K562 (cell line): ENCODE measurements at regions not wholly inside any gene's neighbourhood (a gene's known extent, or its start where the extent isn't known, plus 50 kb on each side); places are given as distances from the start of the nearest gene placed in this dataset.

Source experiments
- ATAC-seq: fragments of 200-7000 bp; cut with Tn5 transposase; 3 replicates; pipeline ENCODE4 v1.9.1; 2020; ENCODE audit warnings: moderate library complexity
- BruUV-seq: library from RNA; stranded (reverse); fragments of 400-500 nt; replicated peaks from 2 replicates; lab custom pipeline; 2021; lab: Mats Ljungman, UMichigan
- CTCF ChIA-PET: fragments of 300-600 bp; formaldehyde crosslinking; extraction: SDS; loops from one replicate; lab custom pipeline; 2021; ENCODE audit warnings: low intra/inter-chr PET ratio; lab: Yijun Ruan, JAX
- POLR2A ChIA-PET: fragments of 300-600, 350-650 bp; sonication (Branson Sonifier 250); formaldehyde crosslinking; extraction: SDS; loops from one replicate; lab custom pipeline; 2021; ENCODE audit warnings: antibody characterized with exemption, inconsistent platforms; lab: Yijun Ruan, JAX
- DNase-seq, 4 experiments: peaks; one replicate each; pipeline versions ENCODE4 v3.0.0 to v3.0.0-alpha.2; 2011 to 2018; ENCODE audit warnings: low spot score in 3 of 4, mixed read lengths in 3 of 4; ENCODE audit errors: extremely low read depth in 1 of 4
- FAIRE-seq: peaks from 2 replicates; lab custom pipeline; 2011; peaks lifted over from hg19 to GRCh38; lab: Jason Lieb, UNC
- H2AFZ ChIP-seq: 2 replicates; pipeline ENCODE4 v1.6.0; 2011; ENCODE audit warnings: low read depth, low read length, control low read depth, inconsistent platforms
- H3K27ac ChIP-seq: fragments of 200-600 bp; 3 replicates; pipeline ENCODE4 v1.8.0; 2011; ENCODE audit warnings: low read depth, mild to moderate bottlenecking, control low read depth, inconsistent platforms, low read length, moderate library complexity, mixed read lengths; ENCODE audit errors: extremely low read depth
- H3K27me3 ChIP-seq, 2 experiments: fragments of 300-600 bp in 1 of 2; 2 replicates in 1 of 2; 3 replicates in 1 of 2; pipeline versions ENCODE4 v1.6.0 to v1.8.0; 2011; ENCODE audit warnings: inconsistent platforms in 2 of 2, low read length in 2 of 2, mild to moderate bottlenecking in 1 of 2, mixed read lengths in 1 of 2, moderate library complexity in 1 of 2; ENCODE audit not compliant: control insufficient read depth in 2 of 2, insufficient read depth in 2 of 2
- H3K36me3 ChIP-seq: fragments of 300-600 bp; 3 replicates; pipeline ENCODE4 v1.8.0; 2011; ENCODE audit warnings: mild to moderate bottlenecking, low read length, inconsistent platforms; ENCODE audit not compliant: control insufficient read depth, insufficient read depth
- H3K4me1 ChIP-seq, 2 experiments: fragments of 200-600 bp in 1 of 2; replicated peaks in 1 of 2; 2 replicates in 1 of 2; 3 replicates in 1 of 2; pipeline versions ENCODE4 v1.5.1 to v1.8.0; 2011; ENCODE audit warnings: inconsistent platforms in 2 of 2, low read length in 2 of 2, mild to moderate bottlenecking in 1 of 2, mixed read lengths in 1 of 2, moderate library complexity in 1 of 2; ENCODE audit not compliant: control insufficient read depth in 2 of 2, insufficient read depth in 2 of 2
- H3K4me2 ChIP-seq: 2 replicates; pipeline ENCODE4 v1.6.1; 2011; ENCODE audit warnings: low read length, control low read depth, inconsistent platforms, mixed read lengths; ENCODE audit not compliant: insufficient read depth
- H3K4me3 ChIP-seq: fragments of 200-600 bp; sonication (generic), shearing (Covaris generic); 2 replicates; pipeline ENCODE4 v1.5.1; 2016; ENCODE audit warnings: control low read depth, inconsistent platforms
- H3K79me2 ChIP-seq: fragments of 200-600 bp; 3 replicates; pipeline ENCODE4 v1.8.0; 2011; ENCODE audit warnings: low read length, inconsistent platforms; ENCODE audit not compliant: control insufficient read depth, insufficient read depth
- H3K9ac ChIP-seq, 2 experiments: 2 replicates each; pipeline versions ENCODE4 v1.6.0 to v1.6.1; 2011; ENCODE audit warnings: low read depth in 2 of 2, low read length in 2 of 2, control low read depth in 1 of 2, inconsistent platforms in 1 of 2, mild to moderate bottlenecking in 1 of 2, mixed read lengths in 1 of 2; ENCODE audit not compliant: insufficient read depth in 1 of 2
- H3K9me1 ChIP-seq: one replicate; pipeline ENCODE4 v1.6.0; 2011; ENCODE audit warnings: inconsistent platforms, mild to moderate bottlenecking, low read length, moderate library complexity; ENCODE audit not compliant: control insufficient read depth, insufficient read depth
- H3K9me3 ChIP-seq: replicated peaks from 2 replicates; pipeline ENCODE4 v1.5.1; 2011; ENCODE audit warnings: low read depth, low read length, inconsistent platforms; ENCODE audit not compliant: control insufficient read depth, insufficient read depth
- H4K20me1 ChIP-seq: replicated peaks from 2 replicates; pipeline ENCODE4 v1.6.1; 2011; ENCODE audit warnings: low read length, inconsistent platforms, mixed read lengths; ENCODE audit not compliant: control insufficient read depth, insufficient read depth
- CBX8 ChIP-seq: fragments of 200-600 bp; sonication (generic); IDR thresholded peaks from 2 replicates; pipeline ENCODE4 v1.6.1; 2012; ENCODE audit warnings: borderline replicate concordance, mixed run types, low read depth, mild to moderate bottlenecking, moderate library complexity, mixed read lengths, low read length, control low read depth, inconsistent platforms; ENCODE audit not compliant: poor library complexity, severe bottlenecking; ENCODE audit errors: extremely low read depth
- EWSR1 ChIP-seq: fragments of 450-650 bp; IDR thresholded peaks from 2 replicates; pipeline ENCODE4 v1.6.1; 2018; ENCODE audit warnings: borderline replicate concordance, mild to moderate bottlenecking, low read depth, moderate library complexity; ENCODE audit not compliant: partially characterized antibody
- HMG20B ChIP-seq: fragments of 250-450 bp; sonication (Bioruptor Pico); IDR thresholded peaks from 2 replicates; pipeline ENCODE4 v1.5.0; 2021; ENCODE audit warnings: mild to moderate bottlenecking
- RBM22 ChIP-seq: fragments of 200-400 bp; formaldehyde crosslinking; IDR thresholded peaks from 2 replicates; pipeline ENCODE4 v1.6.1; 2018; ENCODE audit warnings: low read length, low read depth; ENCODE audit not compliant: poor library complexity, severe bottlenecking
- REST ChIP-seq, 2 experiments: fragments of 450-650 bp; formaldehyde crosslinking in 1 of 2; IDR thresholded peaks; 2 replicates each; pipeline versions ENCODE4 v1.4.0 to v1.6.1; 2014 to 2020; ENCODE audit warnings: mild to moderate bottlenecking in 2 of 2, borderline replicate concordance in 1 of 2, low read depth in 1 of 2
- TARDBP ChIP-seq: fragments of 450-650 bp; IDR thresholded peaks from 2 replicates; pipeline ENCODE4 v1.6.1; 2016
- TCF3 ChIP-seq: sonication (generic); formaldehyde crosslinking; IDR thresholded peaks from 2 replicates; pipeline ENCODE4 v1.4.0; 2020; ENCODE audit warnings: mild to moderate bottlenecking, missing genetic modification reagents
- ZNF253 ChIP-seq: fragments of 250-450 bp; sonication (Bioruptor Pico); conservative IDR thresholded peaks from 2 replicates; pipeline ENCODE4 v1.6.1; 2021; ENCODE audit warnings: mild to moderate bottlenecking
- ZNF384 ChIP-seq: IDR thresholded peaks from 2 replicates; pipeline ENCODE4 v1.6.1; 2012; ENCODE audit warnings: low read depth, low read length, improper control_type of control experiment
- WGBS: fragments of 100-300 bp; shearing (Covaris generic); methylation state at CpG from one replicate; pipeline ENCODE4 v1.1.6; 2016; ENCODE audit warnings: low coverage, mixed read lengths; ENCODE audit not compliant: insufficient coverage; ENCODE audit errors: missing lambda C conversion rate; 5-methylcytosine and 5-hydroxymethylcytosine counted together
- in situ Hi-C: fragments of 300-500 bp; cut with MboI; formaldehyde crosslinking; loops from 4 replicates; pipeline ENCODE4 v1.15.0; 2018; ENCODE audit warnings: inconsistent platforms, mixed read lengths
- intact Hi-C: fragments of 100-400 bp; cut with micrococcal nuclease; formaldehyde crosslinking; loops from 2 replicates; pipeline ENCODE4 v1.14.2; 2022
- TF ChIP-seq, protein P1 (sequence below): sonication (generic); formaldehyde crosslinking; IDR thresholded peaks from 2 replicates; pipeline ENCODE4 v1.8.0; 2022; ENCODE audit warnings: mild to moderate bottlenecking, missing genetic modification reagents, borderline replicate concordance
- TF ChIP-seq, protein P2 (sequence below): IDR thresholded peaks from 2 replicates; pipeline ENCODE4 v1.6.1; 2014; ENCODE audit warnings: antibody characterized with exemption

DNA sequence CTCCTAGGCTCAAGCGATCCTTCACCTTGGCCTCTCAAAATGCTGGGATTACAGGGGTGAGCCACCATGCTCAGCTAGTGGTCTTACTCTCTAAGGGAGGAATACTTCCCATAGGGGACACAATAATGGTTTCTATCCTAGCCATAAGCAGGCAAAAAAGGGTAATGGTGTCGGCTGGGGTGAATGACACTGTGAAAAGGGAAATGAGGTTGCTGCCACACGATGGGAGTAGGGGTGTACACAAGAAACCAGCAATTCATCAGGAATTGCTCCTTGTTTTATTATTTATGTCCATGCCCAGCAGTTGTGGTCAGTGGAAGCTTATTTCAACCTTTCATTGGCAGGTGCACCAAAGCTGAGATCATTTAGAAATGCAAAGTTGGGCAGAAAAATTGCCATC, 70.3 kb upstream of the ZFR start:
- Histone ChIP-seq H3K4me2 (no peak overlapping the region), H3K4me3 (no peak overlapping the region), H3K27me3 (peaks cover 2 to 6% of the 10 kb centered on the region in 2 experiments; a peak in 3 of 5 replicates), H3K79me2 (no peaks in the 10 kb centered on the region), H3K9me3 (no peaks in the 10 kb centered on the region), H3K27ac (no peak overlapping the region), H3K36me3 (no peaks in the 10 kb centered on the region), H3K9ac (no peak overlapping the region), H2AFZ (no peak overlapping the region), H3K9me1 (no peaks in the 10 kb centered on the region), H4K20me1 (no peaks in the 10 kb centered on the region), H3K4me1 (no peaks in the 10 kb centered on the region)
- DNase-seq (no peak), FAIRE-seq (no peak), ATAC-seq (no peak)
- BruUV-seq = no TSS peak
- WGBS = 0% methylated on average over 3 of the region's 3 CpGs
- ChIA-PET POLR2A (no interaction called here), CTCF (no interaction called here)
- in situ Hi-C loops = no loop called here
- intact Hi-C loops = no loop called here
- TF ChIP-seq ZNF253 = no peak
- no peak for TF ChIP-seq TCF3 (CRISPR knock-in tag)
- no peak for TF ChIP-seq REST (IDR thresholded peaks at IDR 0.05; ENCODE audit: borderline replicate concordance)
- TF ChIP-seq REST (CRISPR knock-in tag; IDR thresholded peaks at IDR 0.05; ENCODE audit: low read depth) = no peak
- no peak for TF ChIP-seq RBM22
- TF ChIP-seq, protein P1, sequence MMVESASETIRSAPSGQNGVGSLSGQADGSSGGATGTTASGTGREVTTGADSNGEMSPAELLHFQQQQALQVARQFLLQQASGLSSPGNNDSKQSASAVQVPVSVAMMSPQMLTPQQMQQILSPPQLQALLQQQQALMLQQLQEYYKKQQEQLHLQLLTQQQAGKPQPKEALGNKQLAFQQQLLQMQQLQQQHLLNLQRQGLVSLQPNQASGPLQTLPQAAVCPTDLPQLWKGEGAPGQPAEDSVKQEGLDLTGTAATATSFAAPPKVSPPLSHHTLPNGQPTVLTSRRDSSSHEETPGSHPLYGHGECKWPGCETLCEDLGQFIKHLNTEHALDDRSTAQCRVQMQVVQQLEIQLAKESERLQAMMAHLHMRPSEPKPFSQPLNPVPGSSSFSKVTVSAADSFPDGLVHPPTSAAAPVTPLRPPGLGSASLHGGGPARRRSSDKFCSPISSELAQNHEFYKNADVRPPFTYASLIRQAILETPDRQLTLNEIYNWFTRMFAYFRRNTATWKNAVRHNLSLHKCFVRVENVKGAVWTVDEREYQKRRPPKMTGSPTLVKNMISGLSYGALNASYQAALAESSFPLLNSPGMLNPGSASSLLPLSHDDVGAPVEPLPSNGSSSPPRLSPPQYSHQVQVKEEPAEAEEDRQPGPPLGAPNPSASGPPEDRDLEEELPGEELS (CRISPR knock-in tag) = no peak
- no peak for TF ChIP-seq ZNF384
- TF ChIP-seq, protein P2, sequence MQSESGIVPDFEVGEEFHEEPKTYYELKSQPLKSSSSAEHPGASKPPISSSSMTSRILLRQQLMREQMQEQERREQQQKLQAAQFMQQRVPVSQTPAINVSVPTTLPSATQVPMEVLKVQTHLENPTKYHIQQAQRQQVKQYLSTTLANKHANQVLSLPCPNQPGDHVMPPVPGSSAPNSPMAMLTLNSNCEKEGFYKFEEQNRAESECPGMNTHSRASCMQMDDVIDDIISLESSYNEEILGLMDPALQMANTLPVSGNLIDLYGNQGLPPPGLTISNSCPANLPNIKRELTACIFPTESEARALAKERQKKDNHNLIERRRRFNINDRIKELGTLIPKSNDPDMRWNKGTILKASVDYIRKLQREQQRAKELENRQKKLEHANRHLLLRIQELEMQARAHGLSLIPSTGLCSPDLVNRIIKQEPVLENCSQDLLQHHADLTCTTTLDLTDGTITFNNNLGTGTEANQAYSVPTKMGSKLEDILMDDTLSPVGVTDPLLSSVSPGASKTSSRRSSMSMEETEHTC = no peak
- TF ChIP-seq CBX8 = no peak
- no peak for TF ChIP-seq HMG20B (CRISPR knock-in tag)
- no peak for TF ChIP-seq EWSR1
- no peak for TF ChIP-seq TARDBP
